ENCODE measurements at regions not wholly inside any gene's neighbourhood (a gene's known extent, or its start where the extent isn't known, plus 50 kb on each side); places are given as distances from the start of the nearest gene placed in this dataset.

DNA sequence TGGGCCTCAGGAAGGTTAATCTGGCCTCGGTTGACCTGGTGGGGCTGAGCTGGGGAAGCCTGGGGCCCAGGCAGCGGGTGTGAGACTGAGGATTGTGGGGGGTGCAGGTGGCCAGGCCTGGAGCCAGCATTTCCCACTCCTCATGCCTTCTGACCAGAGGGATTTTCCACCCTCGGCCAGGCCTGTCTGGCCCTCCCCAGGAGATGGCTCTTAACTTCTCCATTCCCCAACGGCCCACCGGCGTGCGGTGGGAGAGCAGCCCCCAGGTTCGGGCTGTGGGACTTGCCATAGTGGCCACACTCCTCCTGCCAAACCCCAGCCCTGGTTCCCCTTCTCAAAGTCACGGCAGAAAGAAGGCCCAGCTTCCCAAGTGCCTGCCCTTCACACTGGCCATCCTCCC lies 126.5 kb upstream of the RUNX3 start:
- DNase-seq (ENCODE audit: low spot score), result no peak

DNA sequence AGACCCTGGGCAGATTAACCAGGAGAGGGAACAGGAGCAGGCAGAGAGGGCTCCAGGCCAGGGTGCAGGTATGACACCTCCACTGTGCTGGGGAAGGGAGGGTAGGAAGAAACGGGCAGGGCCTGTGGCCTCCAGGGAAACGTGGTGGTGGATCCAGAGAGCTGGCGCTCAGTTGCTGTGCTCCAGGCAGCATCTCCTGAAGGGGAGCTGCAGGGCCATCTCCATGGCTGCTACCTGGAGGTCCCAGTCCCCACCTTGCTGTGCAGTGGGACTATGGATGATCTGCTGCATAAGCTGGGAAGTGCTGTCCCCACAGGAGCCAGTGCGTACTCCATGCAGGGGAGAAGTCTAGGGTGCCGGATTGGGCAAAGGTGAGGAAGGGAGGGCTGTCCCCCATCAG lies 125.9 kb upstream of the RUNX3 start:
- no peak for DNase-seq (ENCODE audit: low spot score)

DNA sequence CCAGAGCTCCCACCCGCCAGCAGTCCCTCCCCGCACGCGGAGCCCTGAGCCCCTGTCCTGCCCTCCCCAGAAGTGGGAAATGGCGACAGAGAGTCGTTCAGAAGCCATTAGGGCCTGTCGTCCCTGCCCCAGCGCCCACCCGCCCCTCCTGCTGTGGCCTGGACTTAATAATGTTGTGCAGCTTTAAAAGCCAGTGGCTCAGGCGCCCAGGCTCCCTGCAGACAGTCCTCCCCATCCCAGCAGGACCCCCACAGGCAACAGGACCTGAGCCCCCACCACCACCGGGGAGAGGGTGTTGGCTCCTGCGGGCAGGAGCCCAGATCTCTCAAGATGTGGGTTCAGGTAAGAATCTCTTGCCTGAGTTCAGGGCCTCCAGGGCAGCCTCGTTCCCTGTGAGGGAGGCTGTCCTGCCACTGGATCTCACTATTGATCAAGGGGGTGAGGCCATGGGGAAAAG lies 125.3 kb upstream of the RUNX3 start:
- DNase-seq (ENCODE audit: low spot score), result no peak

DNA sequence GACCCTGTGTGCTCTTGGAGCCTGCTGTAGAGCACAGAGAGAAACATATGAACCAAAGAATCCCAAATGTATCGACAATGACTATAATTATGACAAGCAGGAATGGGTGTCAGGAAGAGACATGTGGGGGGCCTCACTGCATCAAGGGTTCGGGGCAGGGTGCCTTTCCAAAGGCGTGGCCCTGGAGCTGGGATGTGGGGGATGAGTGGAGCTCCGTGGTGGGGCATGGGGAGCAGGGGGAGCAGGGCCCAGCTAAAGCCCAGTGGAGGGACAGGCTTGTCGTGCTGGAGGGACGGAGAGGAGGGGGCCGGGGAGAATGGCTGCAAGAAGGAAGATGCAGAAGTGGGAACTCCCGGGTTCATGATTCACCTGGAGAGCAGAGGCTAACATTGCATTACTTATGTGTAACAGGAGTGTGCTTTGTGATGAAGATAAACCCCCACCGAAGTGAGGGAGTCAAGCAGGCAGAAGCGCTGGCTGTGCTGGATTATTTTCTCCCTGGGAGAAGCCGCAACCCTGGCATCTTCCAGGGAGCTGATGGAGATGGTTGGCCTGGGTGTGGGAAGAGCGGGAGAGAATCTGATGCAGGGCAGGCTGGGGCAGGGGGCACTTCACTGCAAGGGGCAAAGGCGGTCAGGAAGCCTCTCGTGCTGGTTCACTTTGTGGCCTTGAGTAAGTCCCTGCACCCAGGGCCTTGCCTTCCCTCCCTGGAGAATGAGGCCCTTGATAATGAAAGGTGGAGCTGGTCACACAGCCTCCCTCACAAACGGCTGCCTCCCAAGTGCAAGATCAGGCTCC lies 124.6 kb upstream of the RUNX3 start:
- DNase-seq (ENCODE audit: low spot score), result no peak

DNA sequence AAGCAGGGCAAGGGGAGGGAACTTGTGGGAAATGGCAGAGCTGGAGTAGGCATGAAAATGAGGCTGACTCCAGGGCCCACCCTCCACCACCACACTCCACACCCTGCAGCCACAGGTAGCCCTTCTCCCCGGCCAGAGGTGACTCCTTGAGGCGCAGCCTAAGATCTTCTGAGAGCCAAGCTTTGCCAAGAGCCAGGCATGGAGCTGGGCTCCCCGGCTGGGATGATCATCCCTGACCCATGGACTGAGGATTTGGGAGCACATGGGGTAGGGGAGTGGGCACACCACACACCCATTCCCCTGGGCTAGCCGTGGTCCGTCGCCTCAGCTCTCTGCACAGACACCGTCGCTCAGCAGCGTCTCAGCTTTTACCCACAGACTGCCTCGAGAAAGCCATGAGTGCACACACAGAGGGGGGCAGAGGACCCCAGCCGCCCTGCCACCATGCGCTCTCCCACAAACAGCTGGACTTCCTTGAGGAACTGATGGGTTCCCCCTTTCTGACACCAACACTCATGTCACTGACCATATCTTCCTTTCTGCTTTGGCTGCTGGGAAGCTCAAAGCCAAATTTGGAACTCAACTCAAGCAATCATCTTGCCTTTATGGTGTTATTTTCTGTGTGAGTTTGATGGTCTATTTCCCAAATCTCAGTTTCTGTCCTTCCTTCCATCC lies 123.6 kb upstream of the RUNX3 start:
- DNase-seq (ENCODE audit: low spot score), result no peak

DNA sequence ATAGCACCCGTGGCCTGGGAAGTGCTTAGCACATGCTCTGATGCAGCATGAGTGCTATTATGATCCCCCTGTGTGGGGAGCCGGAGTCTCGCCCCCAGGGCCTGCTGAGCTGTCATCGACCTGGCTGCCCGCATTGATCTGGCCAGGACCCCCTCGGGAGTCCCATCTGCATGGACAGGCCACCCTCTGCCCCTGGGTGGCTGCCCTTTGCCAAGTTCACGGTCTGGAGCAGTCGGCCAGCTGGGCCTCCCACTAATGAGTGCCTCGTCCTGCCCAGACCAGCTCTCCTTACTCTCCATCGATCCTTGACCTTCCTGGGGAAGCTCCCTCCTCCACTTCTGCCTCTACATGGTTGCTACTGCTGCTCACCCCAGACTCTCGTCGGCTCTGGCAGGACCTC lies 121.8 kb upstream of the RUNX3 start:
- no peak for DNase-seq (ENCODE audit: low spot score)

GRCh38 chr1:25051504-25051903 lies 121.4 kb upstream of the RUNX3 start:
- DNase-seq (ENCODE audit: low spot score), result no peak

DNA sequence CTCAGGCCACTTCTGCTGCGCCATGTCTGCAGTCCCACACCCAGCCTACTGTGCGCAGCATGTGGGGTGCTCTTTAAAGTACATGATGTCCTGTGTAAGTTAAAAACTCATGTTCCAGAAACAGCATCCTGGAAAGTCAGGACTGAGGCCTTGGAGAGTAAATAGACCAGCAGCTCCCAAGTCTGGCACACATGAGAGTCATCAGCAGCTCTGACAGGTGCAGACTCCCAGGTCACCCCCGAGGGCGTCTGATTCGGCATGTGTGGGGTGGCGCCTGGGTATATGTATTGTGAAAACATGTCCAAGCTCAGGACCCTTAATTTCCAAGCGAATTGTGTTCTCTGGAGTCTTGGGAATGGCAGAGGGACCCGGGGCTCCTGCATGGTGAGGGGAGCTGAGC lies 120.1 kb upstream of the RUNX3 start:
- no peak for DNase-seq (ENCODE audit: low spot score)

GRCh38 chr1:25049190-25049589 lies 119.1 kb upstream of the RUNX3 start:
- DNase-seq (ENCODE audit: low spot score), result no peak

DNA sequence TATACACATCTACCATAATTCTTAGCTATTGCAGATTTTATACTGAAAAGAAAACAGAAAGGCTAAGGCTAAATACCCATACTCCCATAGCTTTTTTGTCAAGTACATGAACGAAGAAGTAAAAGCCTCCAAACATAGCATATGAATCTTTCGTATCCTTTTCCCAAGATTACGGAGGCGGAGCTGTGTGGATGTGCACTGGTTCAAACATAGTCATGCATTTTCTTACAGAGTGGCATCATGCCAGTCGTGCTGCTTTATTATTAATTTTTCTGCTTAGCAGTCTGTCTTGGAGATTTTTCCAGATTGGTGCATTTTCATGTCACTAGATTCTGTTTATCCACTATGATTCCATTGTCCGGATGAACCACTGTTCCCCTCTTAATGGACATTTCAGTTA lies 118.7 kb upstream of the RUNX3 start:
- no peak for DNase-seq (ENCODE audit: low spot score)

DNA sequence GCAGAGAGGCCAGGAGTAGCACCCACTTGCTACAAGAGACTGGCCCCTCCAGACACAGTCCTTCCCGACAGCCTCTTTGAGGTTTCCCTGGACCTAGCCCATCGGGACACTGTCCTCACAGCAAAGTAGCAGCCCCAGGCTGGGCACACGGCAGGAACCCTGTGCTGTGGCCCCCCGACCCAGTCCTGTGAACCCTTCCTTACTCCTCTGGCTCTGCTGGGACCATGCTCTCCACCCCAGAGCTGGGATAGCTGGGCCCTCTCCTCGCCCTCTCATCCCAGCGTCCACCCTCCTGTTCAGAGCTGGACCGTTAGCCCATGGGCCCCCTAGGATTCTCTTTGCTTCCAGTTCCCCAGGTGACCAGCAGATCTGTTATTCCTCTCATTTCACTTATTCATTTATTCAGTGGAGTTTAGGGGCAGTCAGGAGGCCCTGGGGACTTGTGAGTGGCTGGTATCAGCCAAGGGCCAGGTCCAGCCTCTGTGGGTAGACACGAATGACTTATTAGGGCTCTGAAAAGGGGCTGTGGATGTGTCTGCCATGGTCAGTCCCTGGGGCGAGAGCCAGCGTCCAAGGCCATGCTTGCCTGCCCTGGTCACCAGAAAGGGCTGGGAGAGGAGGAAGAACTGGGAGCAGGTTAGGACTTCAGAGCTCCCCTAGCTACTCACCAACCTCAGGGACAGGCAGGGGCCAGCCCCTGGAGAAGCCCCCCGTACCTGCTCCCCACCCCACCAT lies 117.6 kb upstream of the RUNX3 start:
- no peak for DNase-seq (ENCODE audit: low spot score)

- DNase-seq (ENCODE audit: low spot score), result no peak
Observed at GRCh38 chr1:25046194-25046532, 116.1 kb upstream of the RUNX3 start.

DNA sequence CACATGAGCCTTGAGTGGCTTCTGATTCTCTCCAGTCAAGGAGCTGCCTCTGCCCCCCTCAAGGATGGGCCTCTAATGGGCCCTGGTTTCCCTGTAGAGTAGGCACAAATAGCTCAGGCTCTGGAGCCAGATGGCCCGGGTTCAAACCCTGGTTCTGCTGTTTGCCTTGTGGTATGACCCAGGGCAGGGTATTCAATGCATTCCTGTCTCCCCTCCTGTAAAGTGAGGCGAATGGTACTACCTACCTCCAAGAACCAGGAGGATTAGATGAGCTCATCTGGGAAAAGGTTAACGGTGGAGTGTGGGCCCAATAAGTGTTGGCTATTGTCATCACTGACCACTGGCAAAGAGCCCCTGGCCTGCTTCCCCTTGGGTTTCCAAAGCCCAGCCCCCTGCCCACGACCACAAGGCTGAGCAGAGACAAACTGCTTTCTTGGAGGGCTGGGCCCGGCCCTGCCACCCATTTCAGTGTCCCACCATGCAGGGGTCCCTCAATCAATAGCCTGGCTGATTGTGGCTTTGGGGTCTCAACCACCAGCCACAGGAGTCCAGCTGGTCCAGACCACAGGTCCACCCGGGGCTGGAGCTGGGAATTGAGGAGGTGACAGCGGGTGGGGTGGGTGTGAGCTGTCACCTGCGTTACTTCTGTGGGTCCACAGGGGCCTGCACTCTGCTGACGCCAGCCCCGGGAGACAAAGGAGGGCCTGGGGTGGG lies 115.6 kb upstream of the RUNX3 start:
- no peak for DNase-seq (ENCODE audit: low spot score)

- no peak for DNase-seq (ENCODE audit: low spot score)
Observed at GRCh38 chr1:25043228-25043580, 113.1 kb upstream of the RUNX3 start.

GRCh38 chr1:25042331-25043227 lies 112.5 kb upstream of the RUNX3 start:
- no peak for DNase-seq (ENCODE audit: low spot score)

GRCh38 chr1:25041916-25042315 lies 111.8 kb upstream of the RUNX3 start:
- no peak for DNase-seq (ENCODE audit: low spot score)

- no peak for DNase-seq (ENCODE audit: low spot score)
Observed at GRCh38 chr1:25040122-25040685, 110.1 kb upstream of the RUNX3 start.

GRCh38 chr1:25039229-25039628 lies 109.2 kb upstream of the RUNX3 start:
- no peak for DNase-seq (ENCODE audit: low spot score)

GRCh38 chr1:25038699-25039098 lies 108.6 kb upstream of the RUNX3 start:
- no peak for DNase-seq (ENCODE audit: low spot score)

GRCh38 chr1:25037174-25038074 lies 107.3 kb upstream of the RUNX3 start:
- peak; percentile 82 for DNase-seq (ENCODE audit: low spot score)

Measured in activated CD4-positive, alpha-beta T cell treated with anti-CD3 and anti-CD28 coated beads, Interleukin-2, Interleukin-4, amounts not matched to agents 100 ng/mL and 50 ng/mL, durations not matched to agents 16 hours and 8 hours (primary cell).